T-helper 1 cell treated with Interleukin-12 subunit alpha and Interleukin-12 subunit beta and Interleukin-4 antibody, amounts not matched to agents 30 ng/mL and 1 ng/mL, for 36 hours (primary cell): ENCODE measurements at regions not wholly inside any gene's neighbourhood (a gene's known extent, or its start where the extent isn't known, plus 50 kb on each side); places are given as distances from the start of the nearest gene placed in this dataset.
"Not testable (repeated sequence)": the region's sequence is repeated elsewhere in the genome, so short reads cannot be mapped to it uniquely, and the experiment has no call there.

Experiments
- intact Hi-C: fragments of 100-400 bp; cut with micrococcal nuclease; formaldehyde crosslinking; loops from one replicate; pipeline ENCODE4 v1.15.1; 2024

DNA sequence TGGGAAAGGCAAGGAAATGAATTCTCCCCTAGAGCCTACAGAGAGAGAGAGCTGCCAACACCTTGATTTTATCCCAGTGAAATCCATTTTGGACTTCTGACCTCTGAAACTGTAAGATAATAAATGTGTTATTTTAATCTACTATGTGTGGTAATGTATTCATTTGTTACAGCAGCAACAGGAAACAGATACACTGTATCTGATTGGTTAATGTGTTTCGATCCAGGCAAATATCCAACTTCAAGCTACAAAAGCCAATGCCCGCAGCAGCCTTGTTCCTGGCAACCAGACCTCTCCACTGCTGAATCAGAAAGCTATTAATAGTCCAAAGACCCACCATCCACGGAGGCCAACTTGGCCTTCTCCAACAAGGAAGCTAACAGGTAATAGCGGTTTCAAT is 318.1 kb downstream of the PTTG2 start:
- intact Hi-C loops = no loop called here

DNA sequence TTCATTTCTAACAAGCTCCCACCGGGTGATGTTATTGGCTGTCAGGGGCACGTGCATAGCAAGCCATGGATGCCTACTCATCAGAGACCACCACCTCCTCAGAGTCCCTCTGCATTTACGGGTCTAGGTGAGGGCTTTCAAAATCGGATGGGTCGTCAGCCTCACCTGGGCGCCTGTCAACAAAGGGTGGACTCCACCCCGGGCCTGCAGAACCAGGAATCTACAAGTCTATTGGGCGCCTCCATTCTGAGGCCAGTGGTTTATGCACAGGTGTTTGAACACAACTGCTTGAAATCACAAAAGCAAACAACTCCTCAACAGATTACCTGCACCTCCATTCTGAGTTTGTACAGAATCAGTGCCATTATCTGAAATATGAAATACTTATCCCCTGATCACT is 318.9 kb downstream of the PTTG2 start:
- intact Hi-C loops = no loop called here

DNA sequence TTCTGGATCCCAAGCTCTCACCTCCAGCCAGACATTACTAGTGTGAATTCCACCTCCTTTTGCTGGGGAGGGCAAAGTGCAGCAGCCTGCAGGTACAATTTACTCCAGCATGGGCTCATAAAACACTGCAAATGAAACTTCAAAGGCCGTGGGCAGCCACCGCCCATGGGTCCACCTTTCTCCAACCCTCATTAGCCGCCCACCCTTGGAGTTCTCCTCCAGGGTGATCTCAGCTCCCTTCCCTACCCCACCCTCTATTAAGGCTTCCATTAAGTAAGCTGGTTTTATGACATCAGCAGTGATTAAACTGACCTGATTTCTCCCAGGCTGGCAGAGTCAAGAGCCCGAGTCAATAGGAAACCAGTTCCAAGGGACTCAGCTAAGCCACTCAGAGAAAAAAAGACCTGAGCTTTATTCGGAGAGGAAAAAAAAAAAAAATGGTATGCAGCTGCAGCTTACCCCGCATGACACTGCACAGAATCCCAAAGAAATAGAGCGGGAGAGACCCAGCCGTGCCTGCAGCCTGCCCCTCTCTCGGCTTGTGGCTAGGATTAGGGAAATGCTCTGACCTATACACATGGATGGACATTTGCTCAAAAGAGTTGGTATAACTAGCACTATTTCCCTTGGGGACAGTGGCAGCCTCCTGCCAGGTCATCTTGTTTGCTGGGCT is 319.6 kb downstream of the PTTG2 start:
- intact Hi-C loops = no loop called here

DNA sequence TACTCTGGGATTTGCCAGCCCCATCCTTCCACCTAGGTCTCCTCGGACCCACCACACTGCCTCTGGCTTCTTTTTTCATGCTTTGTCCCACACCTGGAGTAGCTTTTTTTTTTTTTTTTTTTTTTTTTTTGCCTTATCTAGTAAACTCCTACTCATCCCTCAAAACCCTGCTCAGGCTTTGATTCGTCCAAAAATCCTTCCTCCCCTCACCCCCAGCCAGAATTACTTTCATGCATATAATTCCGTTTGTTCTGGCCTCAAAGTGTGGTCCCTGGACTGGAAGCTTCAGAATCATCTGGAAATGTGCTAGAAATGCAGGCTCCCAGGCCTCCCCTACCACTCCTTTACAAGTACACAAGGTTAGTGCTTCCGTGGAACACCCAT is 320.1 kb downstream of the PTTG2 start:
- intact Hi-C loops = no loop called here

DNA sequence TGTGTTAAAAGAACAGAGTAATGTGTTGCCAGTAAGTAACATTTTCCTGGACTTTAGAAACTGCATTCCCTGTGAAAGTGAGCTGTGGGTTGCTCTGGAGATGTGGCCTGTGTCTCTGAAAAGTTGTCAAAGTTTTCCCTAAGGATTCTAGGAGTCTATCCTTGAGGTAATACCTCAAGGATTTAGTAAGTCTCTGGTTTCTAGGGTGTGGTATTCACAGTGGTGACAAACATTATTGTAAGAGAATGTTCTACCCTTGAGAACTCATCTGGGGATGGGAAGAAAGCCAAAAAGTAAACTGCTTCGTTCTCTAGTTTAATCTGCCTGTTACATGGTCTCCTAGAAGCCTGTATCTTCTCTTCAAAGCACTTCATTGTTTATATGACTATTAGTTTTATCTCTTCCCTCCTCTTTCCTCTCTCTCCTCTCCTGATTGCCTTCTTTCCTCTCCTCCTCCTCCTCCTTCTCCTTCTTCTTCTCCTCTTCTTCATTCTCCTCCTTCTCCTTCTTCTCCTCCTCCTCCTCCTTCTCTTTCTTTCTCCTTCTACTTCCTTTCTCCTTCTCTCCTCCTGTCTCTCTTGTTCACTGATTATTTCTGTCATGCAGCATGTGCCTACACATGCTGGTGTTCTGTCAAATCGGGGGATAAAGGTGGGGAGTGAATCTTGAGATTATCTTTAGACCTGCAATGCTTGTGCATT is 321.3 kb downstream of the PTTG2 start:
- intact Hi-C loops = no loop called here

DNA sequence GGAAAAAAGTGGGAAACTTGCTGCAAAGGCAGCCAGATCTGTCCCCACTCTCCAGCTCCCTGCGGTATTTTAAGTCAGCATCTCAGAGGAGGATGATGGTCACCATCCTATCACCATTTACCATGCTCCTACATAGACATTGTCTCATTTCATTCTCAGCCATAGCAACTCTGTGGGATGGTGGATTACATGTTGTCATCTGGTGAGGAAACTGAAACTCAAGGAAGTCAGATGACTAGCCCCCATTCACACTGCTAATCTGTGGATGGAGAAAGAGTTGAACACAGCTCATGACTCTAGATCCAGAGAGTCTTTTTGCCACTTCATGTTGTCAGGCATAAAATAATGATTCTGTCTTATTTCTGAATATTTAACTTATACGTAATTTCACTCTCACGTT is 323.5 kb downstream of the PTTG2 start:
- intact Hi-C loops = no loop called here

DNA sequence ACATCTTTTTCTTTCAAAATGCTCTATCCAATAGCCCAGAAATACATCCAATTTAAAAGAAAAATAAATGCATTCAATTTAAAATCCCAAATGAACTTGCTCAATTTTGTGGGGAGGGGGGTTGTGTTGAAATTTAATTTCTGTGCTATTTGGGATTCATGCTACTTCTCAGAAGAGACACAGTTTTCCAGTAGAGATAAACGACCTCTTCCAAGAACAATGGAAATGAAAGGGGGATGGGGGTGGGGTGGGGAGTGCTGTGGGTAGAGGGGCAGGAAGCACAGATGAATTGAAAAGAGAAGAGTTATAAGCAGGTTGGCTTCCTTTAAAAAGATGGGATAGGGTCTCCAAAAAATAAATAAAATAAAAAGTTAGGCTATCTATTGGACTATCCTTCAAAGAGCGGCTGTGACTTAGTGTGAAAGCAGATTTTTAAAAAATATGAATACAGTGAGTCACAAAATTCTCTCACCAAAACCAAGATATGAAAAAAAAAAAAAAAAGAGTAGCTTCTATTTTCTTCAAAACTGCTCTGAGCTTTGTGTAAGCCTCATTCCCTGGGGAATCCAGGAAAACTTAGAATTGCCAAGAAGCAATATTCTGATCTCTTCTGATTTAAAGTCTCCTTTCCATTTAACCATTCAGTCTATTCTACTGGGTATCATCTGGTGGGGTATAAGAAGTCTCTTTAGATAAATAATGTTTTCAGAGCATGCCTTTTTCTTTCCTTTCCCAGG is 324.3 kb downstream of the PTTG2 start:
- intact Hi-C loops = no loop called here

DNA sequence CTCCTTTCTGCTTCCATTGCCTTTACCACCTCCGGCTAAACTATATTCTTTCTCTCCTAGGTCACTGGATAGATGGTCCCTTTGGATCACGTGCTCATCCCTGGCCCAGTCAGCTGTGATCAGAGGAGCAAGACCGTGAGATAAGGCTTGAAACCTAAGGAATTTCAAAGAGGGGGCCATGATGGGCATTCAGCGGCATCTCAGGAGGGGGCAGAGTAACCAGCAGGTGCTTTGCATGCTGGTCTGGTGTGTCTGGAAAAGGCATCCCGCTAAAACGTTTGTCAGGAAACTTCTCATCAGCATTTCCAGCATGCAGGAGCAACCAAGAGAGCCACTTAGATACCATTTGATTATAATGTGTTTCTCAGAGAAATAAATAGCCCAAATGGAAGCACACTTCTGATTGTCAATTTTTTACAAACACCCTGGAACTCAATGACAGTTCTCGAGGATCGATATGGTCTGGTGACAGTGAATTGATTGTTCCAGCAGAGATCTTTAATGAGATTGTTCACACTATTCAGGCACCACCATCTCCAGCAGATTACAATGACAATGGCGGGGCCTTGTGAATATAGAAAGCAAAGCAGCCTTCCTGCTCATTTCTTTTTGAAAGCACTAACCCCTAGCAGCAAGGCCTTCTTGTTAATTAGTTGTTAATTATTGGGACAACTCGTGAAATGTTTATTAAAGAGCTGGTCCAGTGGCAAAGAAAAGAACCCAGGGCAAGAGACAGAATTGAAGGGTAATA is 327.1 kb downstream of the PTTG2 start:
- intact Hi-C loops = no loop called here

DNA sequence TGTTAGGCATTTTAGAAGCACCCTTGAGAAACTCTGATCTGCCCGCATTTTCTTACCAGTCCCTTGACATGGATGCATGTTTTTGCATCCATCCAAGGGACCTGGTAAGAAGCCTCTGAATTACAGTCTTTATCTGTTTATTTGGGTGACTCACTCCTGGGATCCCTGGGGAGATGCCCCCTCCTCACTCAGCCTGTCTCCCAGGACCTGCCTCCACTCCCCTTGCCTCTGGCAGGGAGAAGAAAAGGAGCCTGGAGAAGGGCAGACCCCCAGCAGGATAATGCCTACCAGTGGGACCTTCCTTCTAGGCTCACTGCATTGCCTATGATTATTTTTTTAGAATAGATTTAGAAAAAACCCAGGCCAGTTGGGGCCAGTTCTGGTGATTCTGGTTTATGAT is 329.4 kb downstream of the PTTG2 start:
- intact Hi-C loops = no loop called here

DNA sequence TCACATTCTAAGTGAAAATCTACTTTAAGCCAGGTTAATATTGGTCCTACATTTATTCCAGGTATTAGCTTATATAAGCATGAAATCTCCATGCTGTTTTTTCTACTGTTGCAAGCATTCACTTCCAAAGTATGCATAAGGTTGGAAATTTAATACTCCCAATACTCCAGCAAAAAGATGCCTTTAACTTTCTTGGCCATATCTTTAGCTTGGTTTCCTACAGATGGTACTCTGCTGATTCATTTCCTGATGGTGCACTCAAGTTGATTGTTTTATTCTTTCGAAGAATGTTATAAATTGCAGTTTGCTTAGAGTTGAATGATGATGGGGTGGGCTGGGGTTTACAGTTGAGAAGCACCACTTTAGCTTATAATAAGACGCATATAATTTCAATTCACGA is 330.2 kb downstream of the PTTG2 start:
- intact Hi-C loops = no loop called here

DNA sequence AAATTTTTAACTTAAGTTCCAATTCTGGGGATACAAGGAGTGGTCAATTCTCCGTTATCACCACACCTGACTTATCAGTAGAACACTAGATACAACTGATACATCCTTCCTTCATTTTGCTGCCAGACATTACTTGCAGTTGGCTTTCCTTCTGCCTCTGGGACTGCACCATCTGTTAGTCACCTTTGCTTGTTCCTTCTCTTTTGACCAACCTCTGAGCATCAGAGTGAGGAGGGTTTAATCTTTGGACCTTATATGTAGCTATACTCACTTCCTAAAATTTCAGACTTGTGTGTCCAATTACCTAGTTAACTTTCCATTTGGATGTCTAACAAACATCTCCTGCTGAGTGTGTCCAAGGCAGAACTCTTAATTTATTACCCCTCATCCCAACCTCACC is 330.7 kb downstream of the PTTG2 start:
- intact Hi-C loops = no loop called here

DNA sequence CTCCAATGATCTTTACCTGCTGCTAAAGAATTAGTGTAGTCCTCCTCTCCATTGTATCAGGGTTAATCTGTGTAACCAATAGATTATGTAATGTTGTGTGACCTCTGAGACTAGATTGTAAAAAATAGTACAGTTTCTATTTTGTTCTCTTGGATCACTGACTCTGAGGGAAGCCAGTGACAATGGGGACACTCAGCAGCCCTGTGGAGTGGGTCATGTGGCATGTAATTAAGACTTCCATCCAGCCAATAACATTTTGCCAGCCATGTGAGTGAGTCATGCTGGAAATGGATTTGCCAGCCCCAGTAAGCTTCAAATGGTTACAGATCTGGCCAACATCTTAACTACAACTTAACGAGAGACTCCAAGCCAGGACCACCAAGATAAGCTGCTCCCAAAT is 332.3 kb downstream of the PTTG2 start:
- intact Hi-C loops = no loop called here

DNA sequence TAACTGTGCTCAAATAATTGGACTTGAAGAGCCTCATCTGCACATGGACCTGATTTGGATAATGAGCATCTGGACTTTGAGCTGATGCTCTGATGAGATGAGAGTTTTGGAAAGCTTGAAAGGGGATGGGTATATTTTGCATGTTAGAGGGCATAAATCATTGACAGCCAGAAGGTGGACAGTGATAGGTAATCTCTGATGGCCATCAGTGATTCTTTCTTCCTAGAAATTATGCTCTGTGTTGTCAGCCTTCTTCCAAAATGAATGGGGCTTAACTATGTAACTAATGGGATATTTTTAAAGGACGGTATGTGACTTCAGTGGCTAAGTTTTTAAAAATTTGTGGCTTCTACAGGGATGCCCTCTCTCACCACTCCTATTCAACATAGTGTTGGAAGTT is 334.0 kb downstream of the PTTG2 start:
- intact Hi-C loops = no loop called here

DNA sequence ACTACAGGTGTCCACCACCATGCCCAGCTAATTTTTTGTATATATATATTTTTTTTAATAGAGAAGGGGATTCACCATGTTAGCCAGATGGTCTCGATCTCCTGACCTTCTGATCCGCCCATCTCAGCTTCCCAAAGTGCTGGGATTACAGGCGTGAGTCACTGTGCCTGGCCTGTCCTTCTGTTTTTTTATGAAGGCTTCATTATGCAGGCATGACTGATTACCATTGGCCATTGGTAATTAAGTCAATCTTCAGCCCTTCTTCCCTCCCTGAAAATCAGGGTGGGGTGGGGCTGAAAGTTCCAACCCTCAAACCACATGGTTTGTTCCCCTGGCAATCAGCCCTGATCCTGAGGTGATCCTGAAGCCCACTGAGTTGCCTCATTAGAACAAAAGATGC is 336.9 kb downstream of the PTTG2 start:
- intact Hi-C loops = no loop called here

DNA sequence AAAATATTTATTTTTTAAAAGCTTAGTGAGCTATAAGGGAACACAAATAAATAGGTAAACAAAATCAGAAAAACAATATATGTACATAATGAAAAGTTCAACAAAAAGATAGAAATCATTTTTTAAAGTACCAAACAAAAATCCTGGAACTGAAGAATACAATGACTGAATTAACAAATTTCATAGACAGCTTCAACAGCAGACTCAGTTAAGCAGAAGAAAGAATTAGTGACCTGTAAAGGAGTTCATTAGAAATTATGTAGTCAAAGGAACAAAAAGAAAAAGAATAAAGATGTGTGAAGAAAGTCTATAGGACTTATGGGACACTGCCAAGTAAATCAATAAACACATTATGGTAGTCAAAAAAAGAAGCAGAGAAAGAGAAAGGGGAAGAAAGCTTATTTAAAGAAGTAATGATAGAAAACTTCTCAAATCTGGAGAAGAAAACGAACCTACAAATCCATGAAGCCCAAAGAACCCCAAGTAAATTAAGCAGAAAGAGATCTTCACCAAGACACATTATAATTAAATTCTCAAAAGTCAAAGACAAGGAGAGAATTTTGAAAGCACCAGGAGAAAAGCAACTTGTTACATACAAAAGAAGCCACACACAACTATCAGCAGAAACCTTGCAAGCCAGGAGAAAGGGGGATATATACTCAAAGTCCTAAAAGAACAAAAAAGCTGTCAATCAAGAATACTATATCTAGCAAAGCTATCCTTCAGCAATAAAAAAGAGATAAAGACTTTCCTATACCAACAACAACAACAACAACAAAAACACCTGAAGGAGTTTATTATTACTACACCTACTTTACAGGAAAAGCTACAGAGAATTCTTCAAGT is 338.9 kb downstream of the PTTG2 start:
- intact Hi-C loops = no loop called here

DNA sequence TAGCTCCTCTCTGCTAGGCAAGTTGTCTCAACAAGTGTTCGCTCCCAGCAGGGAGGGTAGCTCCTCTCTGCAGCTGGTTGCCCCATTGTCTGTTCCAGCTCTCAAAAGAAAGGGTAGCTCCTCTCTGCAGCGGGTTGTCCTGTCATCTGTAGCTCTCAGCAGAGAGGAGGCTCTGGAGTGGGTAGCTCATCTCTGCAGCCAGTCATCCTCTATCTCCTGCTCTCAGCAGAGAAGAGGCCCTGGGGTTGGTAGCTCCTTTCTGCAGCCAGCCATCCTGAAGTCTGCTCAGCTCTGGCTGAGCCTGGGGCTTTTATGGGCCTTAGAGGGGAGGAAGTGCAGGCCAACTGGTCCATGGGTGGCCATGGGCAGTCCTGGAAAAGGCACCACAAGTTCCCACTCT is 342.7 kb downstream of the PTTG2 start:
- intact Hi-C loops = no loop called here

DNA sequence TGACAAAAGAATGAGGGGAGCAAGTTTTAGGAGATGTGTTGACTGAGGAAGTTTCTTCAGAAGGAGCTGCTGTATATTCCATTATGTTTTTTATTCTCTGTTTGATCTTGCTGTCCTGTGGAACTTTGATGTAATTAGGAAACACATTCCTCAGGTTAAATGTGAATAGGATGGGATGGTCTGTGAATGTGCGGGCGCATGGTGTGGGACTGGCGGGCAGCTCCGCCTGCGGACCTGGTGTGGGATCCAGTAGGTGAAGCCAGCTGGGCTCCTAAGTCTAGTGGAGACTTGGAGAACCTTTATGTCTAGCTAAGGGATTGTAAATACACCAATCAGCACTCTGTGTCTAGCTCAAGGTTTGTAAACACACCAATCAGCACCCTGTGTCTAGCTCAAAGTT is 344.3 kb downstream of the PTTG2 start:
- intact Hi-C loops = not testable (repeated sequence)

DNA sequence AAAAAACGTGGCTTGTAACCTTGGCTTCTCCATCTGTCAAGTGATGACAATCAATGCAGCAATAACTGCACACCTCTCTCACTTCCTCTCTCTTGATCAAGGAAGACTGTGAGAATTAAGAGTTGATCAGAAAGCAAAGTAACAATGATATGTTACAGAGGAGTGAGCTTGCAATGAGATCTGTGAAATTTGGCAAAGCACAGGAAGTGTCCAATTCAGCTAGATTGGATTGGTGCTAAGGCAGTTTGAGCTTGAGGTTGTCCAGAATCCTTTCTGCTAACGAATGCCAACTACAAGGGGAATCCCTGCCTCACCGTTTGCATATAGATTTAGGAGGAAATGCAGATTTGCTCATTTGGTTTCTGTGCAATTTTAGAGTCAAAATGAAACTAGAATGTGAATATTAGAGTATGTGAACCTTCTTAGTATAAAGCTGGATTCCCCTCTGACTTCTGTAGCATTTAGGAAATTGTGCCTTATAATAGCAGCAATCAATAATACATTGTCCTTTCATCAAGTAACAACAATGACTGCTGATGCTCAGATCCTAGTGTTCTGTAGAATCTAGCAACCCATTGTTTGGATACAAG is 346.4 kb downstream of the PTTG2 start:
- intact Hi-C loops = loop anchor here (2.0 to 5.0 kb wide), 2 partner anchors 14 to 1046 kb away; no protein-coding TSS in a partner anchor

DNA sequence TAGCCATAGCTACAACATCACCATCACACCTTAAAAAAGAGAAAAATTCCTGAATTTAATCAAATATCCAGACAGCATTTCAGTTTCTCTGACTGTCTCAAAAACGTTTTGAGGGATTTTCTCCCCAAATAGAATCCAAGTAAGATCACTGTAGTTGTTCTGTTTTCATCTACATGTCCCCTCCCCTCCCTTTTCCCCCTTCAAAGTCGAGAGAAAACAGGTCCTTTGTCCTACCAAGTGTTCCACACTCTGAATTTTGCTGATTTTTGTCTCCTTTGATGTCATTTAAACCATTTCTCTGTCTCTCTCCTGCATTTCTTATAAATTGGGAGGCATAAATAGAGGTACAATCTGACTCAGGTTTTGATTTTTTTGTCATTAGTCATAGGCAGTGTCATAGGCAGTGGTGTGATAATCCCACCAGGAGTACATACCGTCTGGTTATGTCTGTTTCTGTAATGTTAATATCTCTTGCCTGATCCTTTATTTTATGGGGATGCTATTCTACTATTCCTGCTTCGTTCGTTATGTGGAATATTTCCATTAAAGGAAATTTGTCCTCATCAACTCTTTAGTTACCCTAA is 348.6 kb downstream of the PTTG2 start:
- intact Hi-C loops = loop anchor here (5.0 kb wide), 1 partner anchor 1043 kb away; no protein-coding TSS in a partner anchor

DNA sequence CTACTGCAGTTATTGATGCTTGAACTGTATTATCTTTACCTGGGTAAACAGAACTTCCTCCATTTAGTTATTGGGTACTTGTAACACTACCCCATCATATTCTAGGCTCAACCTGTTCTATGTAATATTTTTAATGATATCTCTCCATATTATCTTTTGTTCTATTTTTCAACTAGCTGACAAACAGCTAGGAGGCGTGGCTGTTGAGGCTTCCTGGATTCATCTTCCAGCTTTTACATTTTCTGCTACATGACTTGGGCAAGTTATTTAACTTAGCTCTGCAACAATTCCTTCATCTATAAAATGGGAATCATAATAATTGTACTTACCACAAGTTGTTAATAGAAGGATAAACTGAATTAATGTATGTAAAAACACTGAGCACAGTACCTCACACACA is 349.3 kb downstream of the PTTG2 start:
- intact Hi-C loops = loop anchor here (5.0 kb wide), 1 partner anchor 1043 kb away; no protein-coding TSS in a partner anchor
